ENCODE measurements at regions not wholly inside any gene's neighbourhood (a gene's known extent, or its start where the extent isn't known, plus 50 kb on each side); places are given as distances from the start of the nearest gene placed in this dataset.

GRCh38 chr9:99602854-99603253 is 218.8 kb upstream of the NR4A3 start:
- no peaks in the 10 kb centered on the region for H3K4me1 Mint-ChIP-seq (ENCODE audit: low read depth)
- no peaks in the 10 kb centered on the region for H3K36me3 Mint-ChIP-seq (ENCODE audit: low read depth)
- CTCF ChIA-PET = no interaction called here
- no peaks in the 10 kb centered on the region for H3K27me3 Mint-ChIP-seq (ENCODE audit: low read depth)
- no peak overlapping the region for H3K4me3 Mint-ChIP-seq
- H3K9me3 Mint-ChIP-seq = no peaks in the 10 kb centered on the region
- intact Hi-C loops (cut with micrococcal nuclease) = no loop called here
- H3K27ac Mint-ChIP-seq = no peak overlapping the region
- DNase-seq = no peak

- DNase-seq = no peak
- H3K27ac Mint-ChIP-seq = no peak overlapping the region
- H3K4me1 Mint-ChIP-seq (ENCODE audit: low read depth) = no peaks in the 10 kb centered on the region
- intact Hi-C loops (cut with micrococcal nuclease) = no loop called here
- H3K4me3 Mint-ChIP-seq = no peak overlapping the region
- H3K36me3 Mint-ChIP-seq (ENCODE audit: low read depth) = no peaks in the 10 kb centered on the region
- peaks cover 2% of the 10 kb centered on the region for H3K27me3 Mint-ChIP-seq (ENCODE audit: low read depth)
- H3K9me3 Mint-ChIP-seq = no peaks in the 10 kb centered on the region
- CTCF ChIA-PET = interaction anchor here (0.6 kb wide), 1 partner anchor 614 kb away, joined by 3 read pairs; no protein-coding TSS in a partner anchor
Measured at GRCh38 chr9:99605016-99605743, 216.5 kb upstream of the NR4A3 start.

- Mint-ChIP-seq H3K4me1 (ENCODE audit: low read depth) (no peaks in the 10 kb centered on the region), H3K36me3 (ENCODE audit: low read depth) (no peaks in the 10 kb centered on the region), H3K4me3 (no peak overlapping the region), H3K27me3 (ENCODE audit: low read depth) (peaks cover 4% of the 10 kb centered on the region), H3K27ac (no peak overlapping the region), H3K9me3 (no peaks in the 10 kb centered on the region)
- DNase-seq = no peak
- CTCF ChIA-PET = interaction anchor here (0.6 kb wide), 1 partner anchor 613 kb away, joined by 3 read pairs; no protein-coding TSS in a partner anchor
- intact Hi-C loops (cut with micrococcal nuclease) = no loop called here
Measured at GRCh38 chr9:99606296-99606695, 215.4 kb upstream of the NR4A3 start.

GRCh38 chr9:99606957-99607356 is 214.7 kb upstream of the NR4A3 start:
- no peaks in the 10 kb centered on the region for H3K4me1 Mint-ChIP-seq (ENCODE audit: low read depth)
- H3K9me3 Mint-ChIP-seq = no peaks in the 10 kb centered on the region
- H3K27ac Mint-ChIP-seq = no peak overlapping the region
- intact Hi-C loops (cut with micrococcal nuclease) = no loop called here
- no peak for DNase-seq
- no peaks in the 10 kb centered on the region for H3K36me3 Mint-ChIP-seq (ENCODE audit: low read depth)
- H3K27me3 Mint-ChIP-seq (ENCODE audit: low read depth) = peaks cover 4% of the 10 kb centered on the region
- no peak overlapping the region for H3K4me3 Mint-ChIP-seq
- CTCF ChIA-PET = no interaction called here

- intact Hi-C loops (cut with micrococcal nuclease) = no loop called here
- H3K4me1 Mint-ChIP-seq (ENCODE audit: low read depth) = no peaks in the 10 kb centered on the region
- no peak overlapping the region for H3K27ac Mint-ChIP-seq
- CTCF ChIA-PET = no interaction called here
- H3K36me3 Mint-ChIP-seq (ENCODE audit: low read depth) = no peaks in the 10 kb centered on the region
- H3K9me3 Mint-ChIP-seq = no peaks in the 10 kb centered on the region
- H3K4me3 Mint-ChIP-seq = no peak overlapping the region
- H3K27me3 Mint-ChIP-seq (ENCODE audit: low read depth) = peaks cover 4% of the 10 kb centered on the region
- DNase-seq = no peak
Measured at GRCh38 chr9:99607842-99608448, 213.7 kb upstream of the NR4A3 start.

- CTCF ChIA-PET = no interaction called here
- no peaks in the 10 kb centered on the region for H3K4me1 Mint-ChIP-seq (ENCODE audit: low read depth)
- DNase-seq = no peak
- H3K27ac Mint-ChIP-seq = no peak overlapping the region
- H3K36me3 Mint-ChIP-seq (ENCODE audit: low read depth) = no peaks in the 10 kb centered on the region
- no peak overlapping the region for H3K4me3 Mint-ChIP-seq
- intact Hi-C loops (cut with micrococcal nuclease) = no loop called here
- peaks cover 2% of the 10 kb centered on the region for H3K27me3 Mint-ChIP-seq (ENCODE audit: low read depth)
- H3K9me3 Mint-ChIP-seq = no peaks in the 10 kb centered on the region
Measured at GRCh38 chr9:99614341-99614740, 207.3 kb upstream of the NR4A3 start.

GRCh38 chr9:99621040-99621439 is 200.6 kb upstream of the NR4A3 start:
- no peaks in the 10 kb centered on the region for H3K9me3 Mint-ChIP-seq
- CTCF ChIA-PET = no interaction called here

GRCh38 chr9:99622679-99623078 is 199.0 kb upstream of the NR4A3 start:
- DNase-seq = no peak
- H3K27me3 Mint-ChIP-seq (ENCODE audit: low read depth) = no peaks in the 10 kb centered on the region
- no peak overlapping the region for H3K4me3 Mint-ChIP-seq
- H3K4me1 Mint-ChIP-seq (ENCODE audit: low read depth) = no peaks in the 10 kb centered on the region
- intact Hi-C loops (cut with micrococcal nuclease) = no loop called here
- H3K27ac Mint-ChIP-seq = no peak overlapping the region
- H3K36me3 Mint-ChIP-seq (ENCODE audit: low read depth) = no peaks in the 10 kb centered on the region
- CTCF ChIA-PET = no interaction called here
- no peaks in the 10 kb centered on the region for H3K9me3 Mint-ChIP-seq

More at GRCh38 chr9:99621040-99621439, 200.6 kb upstream of the NR4A3 start:
- Mint-ChIP-seq H3K4me3 (no peak overlapping the region), H3K36me3 (ENCODE audit: low read depth) (no peaks in the 10 kb centered on the region), H3K4me1 (ENCODE audit: low read depth) (no peaks in the 10 kb centered on the region), H3K27ac (no peak overlapping the region), H3K27me3 (ENCODE audit: low read depth) (no peaks in the 10 kb centered on the region)
- intact Hi-C loops (cut with micrococcal nuclease) = no loop called here
- DNase-seq = no peak

GRCh38 chr9:99623780-99624364 is 197.8 kb upstream of the NR4A3 start:
- Mint-ChIP-seq H3K4me3 (no peak overlapping the region), H3K4me1 (ENCODE audit: low read depth) (no peaks in the 10 kb centered on the region), H3K27me3 (ENCODE audit: low read depth) (peaks cover 1% of the 10 kb centered on the region), H3K27ac (no peak overlapping the region), H3K36me3 (ENCODE audit: low read depth) (no peaks in the 10 kb centered on the region), H3K9me3 (no peaks in the 10 kb centered on the region)
- intact Hi-C loops (cut with micrococcal nuclease) = no loop called here
- CTCF ChIA-PET = no interaction called here
- DNase-seq = no peak

GRCh38 chr9:99624499-99625233 is 197.0 kb upstream of the NR4A3 start:
- peaks cover 1% of the 10 kb centered on the region for H3K27me3 Mint-ChIP-seq (ENCODE audit: low read depth)
- no peak overlapping the region for H3K4me3 Mint-ChIP-seq
- H3K27ac Mint-ChIP-seq = no peak overlapping the region
- no peaks in the 10 kb centered on the region for H3K9me3 Mint-ChIP-seq
- intact Hi-C loops (cut with micrococcal nuclease) = no loop called here
- CTCF ChIA-PET = no interaction called here
- H3K4me1 Mint-ChIP-seq (ENCODE audit: low read depth) = no peaks in the 10 kb centered on the region
- H3K36me3 Mint-ChIP-seq (ENCODE audit: low read depth) = no peaks in the 10 kb centered on the region
- DNase-seq = no peak

GRCh38 chr9:99626426-99626825 is 195.3 kb upstream of the NR4A3 start:
- Mint-ChIP-seq H3K4me3 (no peak overlapping the region), H3K27me3 (ENCODE audit: low read depth) (peaks cover 1% of the 10 kb centered on the region), H3K27ac (no peak overlapping the region), H3K4me1 (ENCODE audit: low read depth) (no peaks in the 10 kb centered on the region), H3K36me3 (ENCODE audit: low read depth) (no peaks in the 10 kb centered on the region), H3K9me3 (no peaks in the 10 kb centered on the region)
- no peak for DNase-seq
- CTCF ChIA-PET = interaction anchor here (0.7 kb wide), 1 partner anchor 11 kb away, joined by 3 read pairs; no protein-coding TSS in a partner anchor
- intact Hi-C loops (cut with micrococcal nuclease) = no loop called here

- no peak overlapping the region for H3K4me3 Mint-ChIP-seq
- H3K27me3 Mint-ChIP-seq (ENCODE audit: low read depth) = peaks cover 1% of the 10 kb centered on the region
- H3K4me1 Mint-ChIP-seq (ENCODE audit: low read depth) = no peaks in the 10 kb centered on the region
- no peak overlapping the region for H3K27ac Mint-ChIP-seq
- H3K36me3 Mint-ChIP-seq (ENCODE audit: low read depth) = no peaks in the 10 kb centered on the region
- CTCF ChIA-PET = no interaction called here
- DNase-seq = no peak
- intact Hi-C loops (cut with micrococcal nuclease) = no loop called here
- no peaks in the 10 kb centered on the region for H3K9me3 Mint-ChIP-seq
Measured at GRCh38 chr9:99628285-99628684, 193.4 kb upstream of the NR4A3 start.

Data from activated naive CD4-positive, alpha-beta T cell treated with anti-CD3 and anti-CD28 coated beads for 36 hours (primary cell).